HG03432 (cell line): ENCODE measurements at regions not wholly inside any gene's neighbourhood (a gene's known extent, or its start where the extent isn't known, plus 50 kb on each side); places are given as distances from the start of the nearest gene placed in this dataset.

Experiments used
- ATAC-seq: cut with Tn5 transposase; IDR thresholded peaks from one replicate; pipeline ENCODE4 v1.9.1; 2021; ENCODE audit warnings: mild to moderate bottlenecking, moderate library complexity; ENCODE audit not compliant: unreplicated experiment

DNA sequence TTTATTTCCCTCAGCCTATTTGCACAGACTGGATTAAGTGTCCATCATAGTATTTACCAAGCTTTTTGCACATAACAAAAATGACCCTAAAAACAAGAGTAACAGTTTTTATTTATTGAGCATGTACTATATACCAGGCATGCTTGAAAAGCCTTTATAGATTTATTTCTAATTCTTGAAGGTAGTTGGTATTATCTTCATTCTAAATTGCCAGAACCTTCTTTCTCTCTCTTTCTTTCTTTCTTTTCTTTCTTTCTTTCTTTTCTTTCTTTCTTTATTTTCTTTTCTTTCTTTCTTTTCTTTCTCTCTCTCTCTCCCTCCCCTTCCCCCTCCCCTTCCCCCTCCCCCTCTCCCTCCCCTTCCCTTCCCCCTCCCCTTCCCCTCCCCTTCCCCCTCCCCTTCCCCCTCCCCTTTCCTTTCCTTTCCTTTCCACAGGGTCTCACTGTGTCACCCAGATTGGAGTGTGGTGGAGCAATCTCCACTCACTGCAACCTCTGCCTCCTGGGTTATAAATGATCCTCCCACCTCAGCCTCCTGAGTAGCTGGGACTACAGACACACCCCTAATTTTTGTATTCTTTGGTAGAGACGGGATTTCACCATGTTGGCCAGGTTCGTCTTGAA, 310.9 kb upstream of the RBFOX1 start:
- no peak for ATAC-seq

DNA sequence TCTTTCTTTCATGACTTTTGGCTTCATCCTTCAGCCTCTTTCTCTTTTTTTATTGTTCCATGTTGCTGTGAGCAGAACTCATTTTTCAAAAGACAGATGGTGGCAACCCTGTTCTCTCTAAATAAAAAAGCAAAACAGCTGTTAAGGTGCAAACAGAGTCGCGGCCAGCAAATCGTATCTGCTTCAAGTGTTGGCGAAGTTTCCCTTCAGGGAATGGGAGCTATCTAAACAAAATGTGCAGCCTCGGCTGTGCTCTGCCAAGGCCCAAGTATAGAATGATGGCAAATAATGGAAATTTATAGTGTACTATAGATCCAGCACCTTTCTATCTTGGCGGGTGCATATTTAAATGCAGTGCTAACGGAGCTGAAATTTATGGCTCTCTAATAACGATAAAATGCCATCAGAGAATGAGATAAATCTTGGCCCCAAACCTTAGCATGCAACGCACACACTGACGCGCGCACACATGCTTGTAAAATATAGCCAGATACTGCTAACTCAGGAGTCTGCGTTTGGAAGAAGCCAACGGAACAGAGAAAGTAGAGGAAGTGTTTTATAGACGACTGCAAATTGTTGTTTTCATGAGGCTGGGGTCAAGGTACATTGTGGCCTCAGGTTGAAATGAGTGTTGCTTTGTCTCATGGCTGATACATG, 315.5 kb upstream of the RBFOX1 start:
- no peak for ATAC-seq

DNA sequence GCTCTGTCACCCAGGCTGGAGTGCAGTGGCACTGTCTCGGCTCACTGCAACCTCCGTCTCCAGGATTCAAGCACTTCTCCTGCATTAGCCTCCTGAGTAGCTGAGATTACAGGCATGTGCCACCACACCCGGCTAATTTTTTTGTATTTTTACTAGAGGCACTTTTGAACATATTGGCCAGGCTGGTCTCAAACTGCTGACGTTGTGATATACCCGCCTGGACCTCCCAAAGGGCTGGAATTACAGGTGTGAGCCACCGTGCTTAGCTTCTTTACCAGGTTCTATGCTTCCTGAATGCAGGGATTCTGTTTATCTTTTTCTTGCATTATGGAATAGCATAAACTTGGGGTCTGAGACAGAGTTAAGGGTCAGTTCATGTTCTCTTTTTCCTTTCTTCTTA, 317.9 kb upstream of the RBFOX1 start:
- ATAC-seq, result no peak

DNA sequence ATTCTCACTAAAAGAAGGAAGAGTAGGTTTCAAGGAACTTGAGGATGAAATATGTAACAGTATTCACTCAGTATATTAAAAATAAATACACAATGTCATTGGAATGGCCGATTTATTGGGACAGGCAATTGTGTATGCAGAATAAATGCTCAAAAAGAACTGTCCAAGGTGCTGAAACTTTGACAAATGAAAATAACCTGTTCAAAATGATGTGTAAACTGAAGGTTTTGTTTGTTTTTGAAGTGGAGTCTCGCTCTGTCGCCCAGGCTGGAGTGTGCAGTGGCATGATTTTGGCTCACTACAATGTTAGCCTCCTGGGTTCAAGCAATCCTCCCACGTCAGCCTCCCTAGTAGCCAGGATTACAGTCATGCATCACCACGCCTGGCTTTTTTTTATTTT, 318.7 kb upstream of the RBFOX1 start:
- ATAC-seq, result no peak

DNA sequence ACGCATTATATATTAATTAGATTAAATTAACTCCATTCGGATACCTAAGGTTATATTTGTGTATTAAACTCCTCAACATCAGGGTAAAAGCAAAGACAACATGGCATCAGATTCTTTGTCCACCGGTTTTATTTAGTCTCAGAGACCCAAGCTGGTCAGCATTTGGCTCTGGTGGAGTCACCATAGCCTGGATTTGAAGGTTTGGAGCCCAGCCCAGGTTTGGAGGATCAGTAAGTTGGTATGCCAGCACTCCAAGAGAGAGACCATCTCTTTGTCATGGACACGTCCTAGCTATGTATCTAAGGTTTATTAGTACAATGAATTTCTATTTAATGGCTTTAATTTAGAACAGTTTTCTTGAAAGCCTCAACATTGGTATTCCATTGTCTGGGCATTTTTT, 328.4 kb upstream of the RBFOX1 start:
- no peak for ATAC-seq

DNA sequence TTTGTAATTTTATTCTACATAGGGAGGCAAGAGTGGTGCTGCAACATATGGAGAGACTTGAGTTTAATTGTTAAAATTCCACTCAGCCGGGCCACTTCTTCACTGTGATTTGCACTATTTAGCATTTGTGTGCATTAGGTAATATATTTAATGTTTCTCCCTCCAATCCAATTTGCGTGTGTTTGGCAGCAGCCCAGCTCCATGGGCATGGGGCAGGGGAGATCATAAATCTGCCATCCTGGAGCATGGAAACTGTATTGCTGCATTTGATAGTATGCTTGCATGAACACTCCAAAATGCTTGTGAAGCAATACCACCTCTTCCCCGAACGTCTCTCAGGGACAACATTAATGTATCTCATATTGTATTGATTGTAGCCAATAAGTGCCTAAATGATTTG, 339.1 kb upstream of the RBFOX1 start:
- ATAC-seq, result no peak

DNA sequence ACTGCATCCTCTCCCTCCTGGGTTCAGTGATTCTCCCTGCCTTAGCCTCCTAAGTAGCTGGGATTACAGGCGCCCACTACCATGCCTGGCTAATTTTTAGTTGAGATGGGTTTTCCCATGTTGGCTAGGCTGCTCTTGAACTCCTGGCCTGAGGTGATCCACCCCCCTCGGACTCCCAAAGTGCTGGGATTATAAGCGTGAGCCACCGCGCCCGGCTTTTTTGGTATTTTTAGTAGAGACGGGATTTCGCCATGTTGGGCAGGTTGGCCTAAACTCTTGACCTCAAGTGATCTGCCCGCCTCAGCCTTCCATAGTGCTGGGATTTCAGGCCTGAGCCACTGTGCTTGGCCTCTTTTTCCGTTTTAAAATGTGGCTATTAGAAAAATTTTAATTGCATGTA, 343.8 kb upstream of the RBFOX1 start:
- no peak for ATAC-seq

DNA sequence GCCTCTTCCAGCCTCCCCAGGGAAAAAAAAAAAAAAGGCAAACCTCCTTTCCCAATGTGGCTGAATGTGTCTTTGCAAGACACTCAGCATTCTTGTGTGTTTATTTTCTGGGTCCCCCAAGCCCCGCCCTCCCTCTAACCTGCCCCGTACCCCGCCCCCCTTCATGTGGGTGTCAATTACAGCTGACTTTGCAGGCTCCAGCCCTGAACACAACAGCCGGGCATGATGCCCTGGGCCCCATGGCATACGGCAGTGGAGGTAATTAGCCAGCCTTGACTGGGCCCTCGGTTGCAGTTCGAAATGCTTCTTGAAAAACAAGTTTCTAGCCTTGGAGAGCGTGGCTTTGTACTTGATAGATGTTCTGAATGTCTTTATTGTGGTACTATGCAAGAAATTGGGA, 354.7 kb upstream of the RBFOX1 start:
- ATAC-seq, result no peak

DNA sequence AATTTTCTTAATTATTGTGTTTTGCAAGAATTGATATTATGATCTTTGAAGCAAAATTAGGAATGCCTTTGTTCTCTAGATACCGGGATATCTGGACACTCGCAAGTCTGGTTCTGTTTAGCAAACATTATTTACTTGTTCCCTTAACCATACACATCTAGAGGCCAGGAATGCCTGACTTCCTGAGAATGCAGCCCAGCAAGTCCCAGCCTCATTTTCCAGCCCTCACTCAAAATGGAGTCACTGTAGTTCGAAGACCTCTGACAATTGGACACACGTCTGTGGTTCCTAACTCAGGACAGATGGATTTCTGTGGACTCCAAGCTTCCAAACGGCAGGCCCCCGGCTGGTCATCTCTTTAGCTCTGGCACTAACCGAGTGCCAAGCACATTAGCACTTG, 355.4 kb upstream of the RBFOX1 start:
- ATAC-seq, result no peak

DNA sequence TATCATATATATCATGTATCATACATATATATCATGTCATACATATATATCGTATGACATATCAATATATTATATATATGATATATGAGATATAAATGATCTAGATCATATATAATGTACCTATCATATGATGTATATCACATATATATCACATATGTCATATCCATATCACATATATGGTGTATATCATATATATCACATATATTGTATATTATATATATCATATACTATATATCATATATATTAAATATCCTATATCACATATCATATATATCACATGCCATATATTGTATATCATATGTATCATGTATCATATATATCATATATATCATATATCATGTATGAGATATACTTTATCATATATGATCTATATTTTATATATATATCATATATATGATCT, 355.9 kb upstream of the RBFOX1 start:
- no peak for ATAC-seq

DNA sequence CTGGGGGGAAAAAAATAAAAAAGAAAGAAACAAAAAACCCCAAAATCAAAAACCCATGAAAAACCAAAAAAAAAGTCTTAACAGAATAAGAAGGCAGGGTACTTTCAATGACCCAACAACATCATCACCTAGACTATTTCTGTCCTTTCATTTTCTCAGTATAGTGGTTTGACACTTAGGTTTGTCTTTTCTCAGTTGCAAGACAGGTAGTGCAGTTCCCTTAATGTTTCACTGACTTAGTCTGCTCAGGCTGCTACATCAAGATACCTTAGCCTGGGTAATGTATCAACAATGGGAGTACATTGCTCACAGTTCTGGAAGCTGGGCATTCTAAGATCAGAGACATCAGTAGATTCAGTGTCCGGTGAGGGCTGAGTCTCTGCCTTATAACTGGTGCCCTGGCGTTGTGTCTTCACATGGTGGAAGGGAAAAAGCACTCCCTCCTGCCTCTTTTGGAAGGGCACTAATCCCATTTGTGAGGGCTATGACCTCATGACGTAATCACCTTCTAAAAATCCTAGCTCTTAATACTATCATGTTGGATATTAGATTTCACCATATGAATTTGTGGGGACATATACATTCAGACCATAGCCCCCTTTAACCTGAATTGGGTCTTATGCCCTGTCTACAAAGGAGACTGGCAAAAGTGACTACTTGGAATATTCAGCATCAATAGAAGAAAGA, 362.3 kb upstream of the RBFOX1 start:
- ATAC-seq, result no peak

DNA sequence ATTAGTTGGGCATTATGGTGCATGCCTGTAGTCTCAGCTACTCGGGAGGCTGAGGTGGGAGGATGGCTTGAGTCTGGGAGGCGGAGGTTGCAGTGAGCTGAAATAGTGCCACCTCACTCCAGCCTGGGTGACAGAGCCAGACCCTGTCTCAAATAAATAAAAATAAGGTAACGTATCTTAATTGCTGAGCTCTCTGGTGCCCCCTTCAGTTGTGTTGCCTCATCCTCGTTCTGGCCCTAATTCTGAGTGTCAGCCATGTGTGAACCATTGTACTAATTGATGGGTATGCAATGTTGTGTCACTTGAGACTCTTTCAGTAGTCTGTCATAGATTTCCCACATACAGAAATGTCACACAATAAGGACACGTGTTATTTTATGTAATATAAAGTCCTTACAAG, 363.1 kb upstream of the RBFOX1 start:
- ATAC-seq, result no peak

DNA sequence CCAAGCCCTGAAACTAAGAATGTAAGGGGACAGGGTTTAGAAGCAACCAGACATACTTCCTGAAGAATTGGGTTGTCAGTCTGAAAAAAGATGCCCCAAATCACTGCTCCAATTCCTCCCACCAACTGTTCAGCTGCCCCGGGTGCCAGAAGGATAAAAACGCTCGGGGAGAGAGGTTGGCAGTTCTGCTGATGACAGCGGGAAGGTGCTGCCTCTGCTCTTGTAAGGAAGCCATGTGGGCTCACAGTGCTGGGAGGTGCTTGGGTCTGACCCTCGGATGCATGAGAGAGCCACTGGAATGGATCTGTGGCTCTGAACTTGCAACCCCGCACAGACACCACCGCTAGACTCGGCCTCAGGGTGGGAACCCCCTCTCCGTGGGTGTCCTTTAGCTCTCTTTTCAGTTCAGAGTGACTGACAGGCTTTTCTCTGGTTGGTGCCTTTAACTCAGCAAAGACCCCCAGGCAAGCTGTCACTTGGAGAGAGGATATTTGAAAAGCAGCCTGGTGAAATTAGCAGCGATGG, 364.8 kb upstream of the RBFOX1 start:
- ATAC-seq, result no peak

DNA sequence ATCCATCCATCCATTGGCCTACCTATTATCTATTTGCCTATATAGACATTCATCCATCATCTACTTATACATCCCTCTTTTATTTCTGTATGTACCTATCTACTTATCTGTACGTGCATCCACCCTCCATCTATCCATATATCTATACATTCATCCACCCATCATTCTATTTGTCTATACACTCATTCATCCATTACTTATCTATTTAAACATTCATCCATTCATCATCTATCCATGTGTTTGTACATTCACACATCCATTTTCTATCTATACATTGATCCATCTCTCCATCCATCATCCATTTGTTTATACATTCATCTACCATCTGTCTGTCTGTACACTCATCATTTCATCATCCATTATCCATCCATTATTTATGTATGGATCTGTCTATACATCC, 365.7 kb upstream of the RBFOX1 start:
- no peak for ATAC-seq

DNA sequence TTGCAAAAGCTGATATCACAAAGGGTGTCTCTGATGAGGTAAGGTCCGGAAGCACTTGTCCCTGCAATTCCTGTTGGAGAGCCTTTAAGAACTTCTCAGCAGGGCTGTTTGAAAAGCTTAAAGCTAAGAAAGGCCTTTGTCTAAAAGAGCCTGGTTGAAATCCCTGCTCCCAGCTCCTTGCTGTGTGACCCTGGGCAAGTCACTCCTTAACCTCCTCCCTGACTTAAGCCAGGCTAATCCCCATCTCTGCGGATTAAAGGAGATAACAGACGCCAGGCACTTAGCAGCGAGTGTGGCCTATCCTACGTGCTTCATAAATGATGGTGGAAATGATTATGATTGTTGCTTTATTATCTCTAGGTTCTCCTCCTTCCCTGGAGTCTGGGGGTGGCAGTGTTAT, 368.0 kb upstream of the RBFOX1 start:
- no peak for ATAC-seq

DNA sequence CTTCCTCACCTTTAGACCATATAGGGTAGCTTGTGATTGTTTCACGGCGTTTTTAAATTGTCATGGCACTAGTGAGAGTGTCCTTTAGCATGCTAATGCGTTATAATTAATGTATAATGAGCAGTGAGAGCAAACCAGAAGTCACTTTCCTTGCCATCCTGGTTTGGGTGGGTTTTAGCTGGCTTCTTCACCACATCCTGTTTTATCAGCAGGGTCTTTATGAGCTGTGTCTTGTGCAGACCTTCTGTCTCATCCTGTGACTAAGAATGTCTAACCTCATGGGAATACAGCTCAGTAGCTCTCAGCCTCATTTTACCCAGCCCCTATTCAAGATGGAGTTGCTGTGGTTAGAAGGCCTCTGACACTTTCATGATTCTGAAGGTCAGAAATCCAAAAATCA, 370.9 kb upstream of the RBFOX1 start:
- ATAC-seq, result no peak

DNA sequence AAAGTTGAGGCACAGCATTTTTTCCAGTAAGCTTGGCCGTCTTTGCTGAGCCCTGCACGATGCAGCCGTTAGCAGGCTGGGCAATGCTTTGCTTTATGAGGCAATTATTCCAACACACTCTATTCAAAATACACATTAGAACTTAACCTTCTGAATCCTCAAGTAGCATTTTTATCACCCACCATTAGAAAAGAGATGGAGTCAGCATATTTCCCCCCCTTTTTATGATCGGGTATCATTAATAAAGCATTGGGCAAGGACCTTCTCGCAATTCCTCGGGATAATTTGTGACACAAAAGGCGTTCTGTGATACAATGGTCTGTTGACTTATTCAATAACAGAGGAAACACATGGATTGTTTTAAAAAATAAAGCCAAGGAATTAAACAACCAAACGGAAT, 374.5 kb upstream of the RBFOX1 start:
- ATAC-seq, result no peak

DNA sequence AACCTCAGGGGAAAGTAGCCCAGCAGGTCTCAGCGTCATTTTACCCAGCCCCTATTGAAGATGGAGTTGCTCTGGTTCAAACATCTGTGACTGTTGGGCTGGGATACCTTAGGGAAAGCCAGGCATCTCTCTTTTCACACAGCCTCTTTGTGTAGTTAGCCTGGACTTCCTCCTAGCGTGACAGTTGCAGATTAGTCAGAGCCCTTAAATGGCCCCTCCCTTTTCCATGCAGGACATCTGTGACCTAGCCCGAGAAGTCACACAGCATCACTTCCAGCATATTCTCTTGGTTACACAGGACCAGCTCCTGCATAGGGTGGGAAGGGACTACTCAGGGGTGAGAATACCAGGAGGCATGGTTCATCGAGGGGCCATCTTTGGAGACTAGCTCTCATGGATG, 375.0 kb upstream of the RBFOX1 start:
- ATAC-seq, result no peak

DNA sequence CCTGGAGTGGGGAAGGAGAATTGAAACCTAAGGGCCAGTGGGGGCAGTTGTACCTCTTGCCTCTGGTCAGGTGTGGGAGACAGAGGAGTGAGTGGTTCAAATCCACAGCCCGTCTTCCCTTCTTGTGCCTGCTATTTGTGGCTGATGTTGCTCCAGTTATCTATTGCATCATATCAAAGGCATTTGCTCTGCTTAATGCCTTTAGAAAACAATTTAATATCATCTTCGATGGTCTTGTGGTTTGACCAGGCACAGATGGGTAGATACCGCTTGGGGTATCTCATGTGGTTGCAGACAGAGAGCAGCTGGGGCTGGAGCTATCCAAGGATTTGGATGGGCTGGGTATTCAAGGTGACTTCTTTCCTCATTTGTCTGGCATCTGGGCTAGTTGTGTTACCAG, 376.1 kb upstream of the RBFOX1 start:
- no peak for ATAC-seq

DNA sequence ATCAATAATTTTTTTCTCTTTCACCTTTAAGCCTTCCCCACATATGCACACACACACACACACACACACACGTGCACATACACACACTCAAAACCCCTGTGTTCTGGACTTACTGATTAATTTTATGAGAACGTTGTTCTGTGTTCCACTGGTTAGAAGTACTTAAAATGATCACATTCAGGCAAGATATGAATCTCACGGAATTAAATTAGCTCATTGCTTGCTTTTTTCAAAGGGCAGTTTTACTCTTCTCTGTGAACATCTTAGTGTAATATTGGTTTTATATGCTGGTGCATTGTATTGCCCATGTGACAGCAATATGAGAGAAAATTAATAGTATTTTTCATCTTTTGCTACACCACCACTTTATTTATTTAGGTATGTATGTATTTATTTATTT, 377.3 kb upstream of the RBFOX1 start:
- no peak for ATAC-seq

DNA sequence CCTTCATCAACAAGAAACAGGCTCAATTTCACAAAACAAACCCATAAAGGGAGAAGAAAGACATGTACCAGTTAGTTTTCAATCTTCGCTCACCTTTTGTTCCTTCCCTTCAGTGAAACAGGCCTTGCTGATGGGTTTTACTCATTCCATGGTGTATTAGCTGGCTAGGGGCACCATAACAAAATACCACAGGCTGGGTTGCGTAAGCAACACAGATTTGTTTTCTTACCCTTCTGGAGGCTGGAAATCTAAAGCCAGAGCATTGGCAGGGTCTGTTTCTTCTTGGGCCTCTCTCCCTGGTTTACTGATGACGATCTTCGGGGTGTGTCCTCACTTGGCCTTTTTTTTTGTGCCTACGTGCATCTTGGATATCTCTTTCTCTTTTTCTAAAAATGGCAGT, 383.4 kb upstream of the RBFOX1 start:
- ATAC-seq, result no peak

DNA sequence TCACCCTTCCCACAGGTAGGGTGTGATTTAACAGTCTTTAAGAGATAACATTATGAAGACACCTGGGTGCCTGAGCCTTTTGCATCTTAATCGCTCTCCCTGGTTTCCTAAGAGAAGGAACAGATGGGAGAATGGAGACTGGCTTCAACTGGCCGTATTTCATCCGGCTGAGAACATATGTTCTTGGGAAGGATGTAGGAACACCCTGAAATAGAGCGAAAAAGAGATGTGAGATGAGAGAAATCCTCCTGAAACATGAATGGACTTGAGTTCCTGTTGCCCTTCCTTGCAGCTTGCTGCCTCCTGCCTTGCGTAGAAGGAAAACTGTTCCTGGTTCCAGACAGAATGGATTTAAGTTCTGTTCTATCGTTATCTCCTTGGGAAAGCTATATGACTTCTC, 385.4 kb upstream of the RBFOX1 start:
- ATAC-seq, result no peak
